ENCODE measurements at regions not wholly inside any gene's neighbourhood (a gene's known extent, or its start where the extent isn't known, plus 50 kb on each side); places are given as distances from the start of the nearest gene placed in this dataset.

DNA sequence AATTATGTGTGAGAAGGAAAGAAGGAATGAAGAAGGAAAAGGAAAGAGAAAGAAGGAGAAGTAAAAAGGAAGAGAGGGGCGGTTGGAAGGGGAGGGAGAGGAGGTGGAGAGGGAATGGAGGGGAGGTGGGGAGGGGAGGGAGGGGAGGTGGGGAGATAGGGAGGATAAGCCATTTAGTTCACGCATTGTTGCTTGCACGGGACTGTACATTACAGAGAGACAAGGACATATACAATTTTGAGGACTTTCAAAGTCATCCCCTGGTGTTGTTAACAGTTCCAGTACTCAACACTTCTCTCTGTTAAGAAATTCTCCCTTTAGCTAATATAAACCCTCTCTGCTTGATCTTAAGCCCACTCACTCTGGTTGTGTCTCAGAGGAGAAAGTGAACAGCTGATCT, 312.5 kb downstream of the GRIN2B start:
- no peak for DNase-seq

GRCh38 chr12:13666806-13667205, 314.6 kb downstream of the GRIN2B start:
- no peak for DNase-seq

- DNase-seq: no peak
These were observed 320.2 kb downstream of the GRIN2B start for GRCh38 chr12:13661005-13661887.

DNA sequence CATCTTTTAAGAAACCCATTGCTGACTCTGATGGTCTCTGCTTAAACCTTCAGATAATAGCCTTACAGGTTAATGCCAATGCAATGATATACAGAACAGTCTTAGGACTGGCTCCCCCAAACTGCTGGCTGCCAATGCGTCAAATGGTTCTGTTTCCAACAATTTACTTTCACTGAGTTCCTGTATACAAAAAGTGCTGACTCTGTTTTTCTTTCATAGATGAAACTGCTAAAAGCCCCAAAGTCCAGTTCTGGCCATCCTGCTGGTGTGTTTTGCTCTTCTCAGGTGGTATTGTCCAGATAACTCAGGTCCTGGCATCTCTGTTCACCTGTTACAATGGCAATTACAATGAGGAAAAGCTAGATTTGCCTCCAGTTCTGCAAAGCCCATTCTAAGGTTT, 326.9 kb downstream of the GRIN2B start:
- DNase-seq: no peak

DNA sequence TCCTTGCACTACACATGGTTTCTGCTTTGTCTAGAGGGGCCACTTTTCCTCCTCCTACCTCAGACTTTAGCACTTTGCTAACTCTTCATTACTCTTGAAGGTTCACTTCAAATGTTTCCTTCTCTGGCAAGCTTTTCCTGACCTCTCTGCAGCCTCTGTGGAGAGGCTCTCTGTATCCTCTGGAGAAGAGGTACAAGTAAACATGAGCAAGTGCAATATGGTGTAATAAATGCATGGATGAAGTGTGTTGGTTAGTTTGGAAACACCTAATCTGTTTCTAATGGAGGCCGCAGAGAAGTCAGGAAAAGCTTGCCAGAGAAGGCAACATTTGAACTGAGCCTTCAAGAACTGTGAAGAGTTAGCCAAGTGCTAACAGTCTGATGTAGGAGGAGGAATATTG, 329.3 kb downstream of the GRIN2B start:
- no peak for DNase-seq

- DNase-seq: no peak
These were observed 345.7 kb downstream of the GRIN2B start for GRCh38 chr12:13635709-13636108.

- DNase-seq: no peak
These were observed 349.5 kb downstream of the GRIN2B start for GRCh38 chr12:13631873-13632272.

DNA sequence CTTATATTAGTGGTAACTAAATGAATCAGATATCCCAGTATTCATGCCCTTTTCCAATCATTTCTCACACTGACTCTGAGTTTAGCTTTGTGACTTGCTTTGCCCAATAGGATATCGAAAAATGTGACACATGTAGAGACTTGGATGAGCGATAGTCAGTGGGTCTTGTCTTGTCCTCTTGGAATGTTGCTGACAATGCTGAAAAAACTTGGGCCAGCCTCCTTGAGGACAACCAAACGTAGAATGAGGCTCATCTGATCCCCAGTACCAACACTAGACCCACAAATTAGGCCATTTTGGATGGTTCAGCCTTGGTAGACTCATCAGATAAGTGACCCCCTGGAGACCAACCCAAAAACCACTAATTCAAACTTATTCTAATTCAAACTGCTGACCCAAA, 351.0 kb downstream of the GRIN2B start:
- DNase-seq: no peak

GRCh38 chr12:13628067-13628466, 353.3 kb downstream of the GRIN2B start:
- DNase-seq: no peak

DNA sequence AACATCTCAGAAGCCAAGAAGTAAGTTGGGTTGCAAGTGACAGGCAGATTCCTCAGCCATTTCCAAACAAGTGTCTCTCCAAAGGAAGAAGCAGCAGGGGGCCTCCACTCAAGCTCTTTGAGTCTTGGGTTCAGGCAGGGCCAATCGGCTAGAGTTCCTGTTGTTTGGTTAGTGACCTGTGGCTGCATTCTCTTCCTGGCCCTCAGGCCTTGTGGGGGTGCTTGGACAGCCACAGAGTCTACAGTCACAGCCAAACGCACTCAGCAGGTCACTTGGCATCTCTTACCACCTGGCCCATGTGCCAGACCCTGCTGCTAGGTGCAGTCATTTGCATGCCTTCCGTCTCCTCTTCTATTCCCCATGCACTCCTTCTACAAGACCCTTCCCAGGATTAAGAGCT, 353.9 kb downstream of the GRIN2B start:
- DNase-seq: no peak

- DNase-seq: no peak
These were observed 368.1 kb downstream of the GRIN2B start for GRCh38 chr12:13613297-13613696.

- DNase-seq: no peak
These were observed 371.3 kb downstream of the GRIN2B start for GRCh38 chr12:13609894-13610679.

DNA sequence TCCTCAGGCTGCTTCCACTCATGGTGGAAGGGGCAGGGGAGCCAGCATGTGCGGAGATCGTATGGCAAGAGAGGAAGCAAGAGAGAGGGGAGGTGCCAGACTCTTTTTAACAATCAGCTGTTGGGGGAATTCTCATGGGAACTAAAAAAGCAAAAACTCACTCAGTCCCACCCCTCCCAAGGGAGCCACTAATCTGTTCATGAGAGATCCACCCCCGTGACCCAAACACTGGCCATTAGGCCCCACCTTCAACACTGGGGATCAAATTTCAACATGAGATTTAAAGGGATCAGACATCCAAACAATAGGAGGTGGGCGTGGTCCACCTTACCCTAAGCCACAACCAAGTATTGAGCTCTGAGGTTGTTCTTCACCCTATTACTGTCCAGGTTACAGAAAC, 375.1 kb downstream of the GRIN2B start:
- no peak for DNase-seq

- DNase-seq: no peak
These were observed 377.4 kb downstream of the GRIN2B start for GRCh38 chr12:13603953-13604352.

DNA sequence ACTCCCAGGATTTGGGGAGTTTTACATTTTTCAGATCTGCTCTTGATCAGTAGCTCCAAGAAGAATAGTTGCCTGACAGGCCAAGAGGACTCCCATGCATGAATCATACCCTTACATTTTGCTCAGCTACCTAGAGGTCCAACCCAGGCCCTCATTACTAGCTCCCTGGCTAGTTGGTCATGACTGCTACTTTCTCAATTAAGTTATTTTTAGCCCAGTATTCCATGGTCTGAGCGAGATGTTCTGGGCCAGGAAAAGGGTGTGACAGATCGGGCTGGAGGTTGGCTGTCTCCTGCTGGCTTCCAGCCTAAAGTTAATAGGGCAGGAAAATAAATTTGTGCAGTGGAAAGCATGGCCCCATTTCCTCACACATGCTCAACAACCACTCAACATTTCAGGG, 379.2 kb downstream of the GRIN2B start:
- no peak for DNase-seq

GRCh38 chr12:13599176-13599575, 382.2 kb downstream of the GRIN2B start:
- no peak for DNase-seq

GRCh38 chr12:13597837-13598236, 383.6 kb downstream of the GRIN2B start:
- DNase-seq: no peak

GRCh38 chr12:13597166-13597565, 384.2 kb downstream of the GRIN2B start:
- no peak for DNase-seq

DNA sequence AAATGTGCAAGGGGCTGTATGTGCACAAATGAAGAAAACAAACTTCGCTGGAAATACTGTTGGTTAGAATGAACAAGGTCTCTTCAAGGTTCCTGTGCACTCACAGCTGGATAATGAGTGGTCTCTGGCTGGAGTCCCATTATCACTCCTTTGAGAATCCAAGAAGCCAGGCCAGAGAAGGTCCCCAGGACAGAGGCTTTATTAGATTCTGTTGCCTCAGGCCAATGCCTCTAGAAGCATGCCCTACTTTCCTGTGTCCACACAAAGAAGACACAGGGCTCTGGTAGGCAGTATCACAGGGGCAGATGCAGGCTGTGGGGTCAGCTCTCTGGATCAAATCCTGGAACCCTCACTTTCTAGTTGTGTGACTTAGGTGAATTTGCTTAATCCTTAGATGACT, 384.7 kb downstream of the GRIN2B start:
- DNase-seq: no peak

- DNase-seq: no peak
These were observed 385.6 kb downstream of the GRIN2B start for GRCh38 chr12:13595536-13596443.

- DNase-seq: no peak
These were observed 386.5 kb downstream of the GRIN2B start for GRCh38 chr12:13594731-13595514.
